OCI-LY1 (cell line): ENCODE measurements at regions not wholly inside any gene's neighbourhood (a gene's known extent, or its start where the extent isn't known, plus 50 kb on each side); places are given as distances from the start of the nearest gene placed in this dataset.

Source experiments
- EZH2 ChIP-seq: fragments of 200-600 bp; sonication (generic), shearing (Covaris generic); IDR thresholded peaks from 2 replicates; pipeline ENCODE4 v1.8.0; 2017; ENCODE audit warnings: borderline replicate concordance, mixed run types, mild to moderate bottlenecking, antibody characterized with exemption, low read length, moderate library complexity, mixed read lengths
- TF ChIP-seq, protein P1 (sequence below): fragments of 200-600 bp; sonication (generic), shearing (Covaris generic); IDR thresholded peaks from 2 replicates; pipeline ENCODE4 v1.5.1; 2017; ENCODE audit warnings: mild to moderate bottlenecking, antibody characterized with exemption, low read length, moderate library complexity, mixed read lengths

DNA sequence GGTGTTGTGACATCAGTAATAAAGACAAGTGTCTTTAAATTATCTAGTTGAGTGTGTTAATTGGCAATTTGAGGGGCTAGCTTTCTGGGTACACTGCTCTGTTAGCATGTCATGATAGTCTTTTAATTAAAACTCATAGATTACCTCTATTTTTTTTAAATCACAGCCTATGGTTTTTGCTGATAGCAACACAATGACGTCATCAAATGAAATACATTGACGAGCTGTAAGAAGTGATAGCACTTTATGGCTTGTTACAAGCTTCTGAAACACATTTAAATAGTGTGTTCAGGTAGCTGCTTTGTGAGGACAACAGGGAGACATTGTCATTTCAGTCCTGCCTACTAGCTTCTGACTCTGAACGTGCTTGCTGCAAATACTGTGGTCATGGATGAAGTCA, 600.5 kb upstream of the EDIL3 start:
- TF ChIP-seq, protein P1, sequence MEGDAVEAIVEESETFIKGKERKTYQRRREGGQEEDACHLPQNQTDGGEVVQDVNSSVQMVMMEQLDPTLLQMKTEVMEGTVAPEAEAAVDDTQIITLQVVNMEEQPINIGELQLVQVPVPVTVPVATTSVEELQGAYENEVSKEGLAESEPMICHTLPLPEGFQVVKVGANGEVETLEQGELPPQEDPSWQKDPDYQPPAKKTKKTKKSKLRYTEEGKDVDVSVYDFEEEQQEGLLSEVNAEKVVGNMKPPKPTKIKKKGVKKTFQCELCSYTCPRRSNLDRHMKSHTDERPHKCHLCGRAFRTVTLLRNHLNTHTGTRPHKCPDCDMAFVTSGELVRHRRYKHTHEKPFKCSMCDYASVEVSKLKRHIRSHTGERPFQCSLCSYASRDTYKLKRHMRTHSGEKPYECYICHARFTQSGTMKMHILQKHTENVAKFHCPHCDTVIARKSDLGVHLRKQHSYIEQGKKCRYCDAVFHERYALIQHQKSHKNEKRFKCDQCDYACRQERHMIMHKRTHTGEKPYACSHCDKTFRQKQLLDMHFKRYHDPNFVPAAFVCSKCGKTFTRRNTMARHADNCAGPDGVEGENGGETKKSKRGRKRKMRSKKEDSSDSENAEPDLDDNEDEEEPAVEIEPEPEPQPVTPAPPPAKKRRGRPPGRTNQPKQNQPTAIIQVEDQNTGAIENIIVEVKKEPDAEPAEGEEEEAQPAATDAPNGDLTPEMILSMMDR: no peak
- TF ChIP-seq EZH2: no peak
